ENCODE measurements at regions not wholly inside any gene's neighbourhood (a gene's known extent, or its start where the extent isn't known, plus 50 kb on each side); places are given as distances from the start of the nearest gene placed in this dataset.
"Not testable (repeated sequence)": the region's sequence is repeated elsewhere in the genome, so short reads cannot be mapped to it uniquely, and the experiment has no call there.

DNA sequence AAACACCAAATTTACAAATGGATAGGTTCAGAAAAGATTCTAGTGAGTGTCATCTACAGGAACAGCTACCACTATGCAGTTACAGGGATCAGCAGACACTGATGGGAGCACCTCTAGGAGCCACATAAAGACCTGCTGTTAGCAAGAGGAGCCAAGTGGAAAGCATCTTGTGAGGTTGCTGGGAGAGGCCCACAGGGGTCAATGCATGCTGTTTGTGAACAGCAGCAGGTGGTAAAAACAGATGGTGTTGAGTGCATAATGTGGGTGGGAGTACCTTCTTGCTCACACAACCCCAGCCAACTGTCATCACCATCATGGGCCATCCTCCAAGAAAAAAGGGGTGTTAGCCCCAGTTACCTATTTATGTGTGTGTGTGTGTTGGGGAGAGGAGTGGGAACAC lies 215.2 kb upstream of the SSTR1 start:
- no peak for DNase-seq (ENCODE audit: low spot score)

DNA sequence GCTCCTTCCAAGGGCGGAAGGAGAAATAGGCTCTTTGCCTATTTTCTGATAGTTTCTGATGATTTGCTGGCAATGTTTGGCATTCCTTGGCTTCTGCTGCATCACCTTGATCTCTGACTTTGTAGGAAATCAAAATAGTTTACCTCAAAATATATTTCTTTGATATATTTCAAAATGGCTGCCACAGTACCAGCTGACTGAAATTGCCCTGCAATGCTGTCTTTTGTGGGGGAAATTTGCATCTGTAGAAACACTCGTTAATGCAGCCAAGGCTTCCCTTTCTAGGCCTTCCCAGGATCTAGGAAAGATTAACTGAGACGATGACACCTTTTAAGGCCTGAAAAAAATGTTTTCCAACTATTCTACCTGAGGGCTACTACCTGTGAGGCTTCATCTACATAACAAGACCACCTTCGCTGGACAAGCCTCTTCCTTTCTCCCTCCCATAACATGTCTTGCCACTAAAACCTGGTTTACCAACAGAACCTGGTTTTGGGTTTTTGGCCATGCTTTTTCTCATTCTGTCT lies 212.8 kb upstream of the SSTR1 start:
- DNase-seq (ENCODE audit: low spot score) = no peak

DNA sequence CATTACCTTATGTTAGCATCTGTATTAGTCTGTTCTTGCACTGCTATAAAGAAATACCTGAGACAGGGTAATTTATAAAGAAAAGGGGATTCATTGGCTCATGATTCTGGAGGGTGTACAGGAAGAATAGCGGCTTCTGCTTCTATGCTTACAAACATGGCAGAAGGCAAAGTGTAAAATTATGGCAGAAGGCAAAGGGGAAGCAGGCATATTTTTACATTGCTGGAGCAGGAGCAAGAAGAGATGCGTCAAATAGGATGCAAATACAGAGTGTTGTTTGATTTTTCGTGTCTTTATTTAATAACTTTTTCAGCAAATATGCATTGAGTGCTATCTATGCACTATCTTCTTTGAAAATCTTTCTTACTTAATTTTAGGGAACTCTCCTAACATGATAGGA lies 210.7 kb upstream of the SSTR1 start:
- DNase-seq (ENCODE audit: low spot score) = no peak

DNA sequence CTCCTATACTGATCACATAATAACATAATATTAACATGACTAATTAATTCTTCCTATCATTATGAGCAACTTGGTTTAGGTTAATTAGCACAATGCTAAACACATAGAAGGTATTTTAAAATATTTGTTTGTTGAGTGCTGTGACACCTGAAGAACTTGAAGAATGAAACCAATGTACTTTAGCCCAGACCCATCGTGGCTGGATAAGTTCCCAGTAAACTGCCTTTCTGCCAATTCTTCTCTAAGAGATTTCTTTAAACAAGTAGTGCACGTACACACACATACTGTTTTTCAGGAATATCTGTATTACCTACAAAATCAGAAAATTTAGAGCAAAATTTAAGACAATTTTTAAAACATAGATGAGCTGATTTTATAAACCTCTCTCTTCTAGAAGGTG lies 207.4 kb upstream of the SSTR1 start:
- DNase-seq (ENCODE audit: low spot score) = no peak

DNA sequence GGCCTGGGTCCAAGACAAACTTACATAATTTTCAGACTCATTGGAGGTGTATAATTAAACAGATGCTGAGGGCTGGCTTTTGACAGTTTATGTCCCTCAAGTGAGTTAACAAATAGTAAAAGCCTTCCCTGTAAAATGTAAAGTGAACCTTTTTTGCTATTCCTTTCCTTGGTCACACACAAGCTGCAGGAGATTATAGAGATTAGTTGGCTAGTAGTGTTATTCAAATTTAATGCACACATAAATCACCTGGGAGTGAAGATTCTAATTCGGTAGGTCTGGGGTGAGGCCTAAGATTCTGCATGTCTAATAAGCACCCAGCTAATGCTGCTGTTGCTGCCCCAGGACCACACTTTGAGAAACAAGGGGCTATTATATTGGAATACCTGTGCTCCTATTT lies 206.2 kb upstream of the SSTR1 start:
- no peak for DNase-seq (ENCODE audit: low spot score)

DNA sequence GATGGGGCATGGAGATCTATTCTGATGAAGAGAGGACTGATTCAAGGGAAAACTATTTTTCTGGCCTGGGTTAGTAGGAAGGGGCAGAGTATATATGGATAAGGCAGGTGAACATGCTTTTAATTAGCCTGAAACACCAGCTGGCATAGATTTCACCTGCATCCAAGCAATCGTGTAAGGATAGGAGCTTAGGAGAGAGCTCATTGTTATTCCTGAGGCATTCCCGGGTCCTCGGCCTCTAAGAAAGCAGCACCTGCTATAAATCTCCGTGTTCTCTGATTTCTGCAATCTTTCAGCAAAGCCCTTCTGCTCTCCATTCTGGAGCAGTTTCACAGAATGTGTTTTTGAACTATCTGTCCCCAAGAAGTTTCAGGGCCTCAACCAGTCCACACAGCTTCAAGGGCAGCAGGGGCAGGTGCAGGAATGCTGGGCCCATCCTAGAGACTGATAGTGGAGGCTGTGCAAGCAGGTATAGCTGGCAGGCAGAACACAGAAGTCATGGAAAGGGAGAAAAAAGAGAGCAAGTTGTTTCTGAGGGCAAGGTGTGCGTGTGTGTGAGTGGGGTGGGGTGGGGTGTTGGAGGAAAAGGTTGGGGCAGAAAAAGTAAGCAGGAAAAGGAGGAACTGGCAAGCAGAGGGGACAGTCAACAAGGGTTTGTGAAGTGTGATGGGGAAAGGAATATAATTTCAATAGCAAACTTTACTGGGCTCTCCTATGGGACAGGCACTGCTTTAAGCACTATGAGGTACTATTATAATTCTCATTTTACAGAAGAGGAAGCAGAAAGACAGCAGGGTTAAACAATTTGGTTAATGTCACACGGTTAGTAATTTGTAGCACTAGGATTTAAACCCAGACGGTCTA lies 203.7 kb upstream of the SSTR1 start:
- no peak for DNase-seq (ENCODE audit: low spot score)

DNA sequence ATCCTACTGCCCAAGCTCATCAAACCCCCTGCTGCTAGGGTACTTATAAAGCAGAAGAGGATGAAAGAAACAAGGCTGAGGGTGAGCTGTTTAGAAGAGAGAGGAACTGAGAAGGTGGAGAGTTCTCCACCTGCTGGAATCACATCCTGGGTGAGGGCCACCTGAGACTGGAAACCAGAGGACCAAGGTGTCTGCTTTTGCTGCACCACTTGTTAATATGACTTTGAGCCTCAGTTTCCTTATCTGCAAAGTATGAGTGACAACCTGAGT lies 203.2 kb upstream of the SSTR1 start:
- DNase-seq (ENCODE audit: low spot score) = no peak

DNA sequence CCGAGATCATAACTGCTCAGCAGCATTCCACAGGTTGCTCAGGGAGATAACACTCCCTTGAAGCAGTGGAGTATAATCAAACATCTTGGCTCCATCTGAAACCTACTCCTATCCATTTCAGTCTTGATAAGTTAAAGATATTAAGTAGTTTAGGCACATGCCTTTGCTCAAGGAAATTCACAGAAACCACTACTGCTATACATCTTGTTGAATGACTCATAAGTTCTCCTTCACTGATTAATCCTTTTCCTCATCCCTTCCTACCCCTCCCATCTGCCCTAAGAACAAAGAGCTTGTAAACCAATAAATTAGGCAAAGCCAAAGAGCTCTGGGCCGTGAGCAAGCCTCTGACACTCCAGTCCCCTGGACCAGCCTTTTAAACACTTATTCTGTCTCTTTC lies 196.5 kb upstream of the SSTR1 start:
- DNase-seq (ENCODE audit: low spot score) = not testable (repeated sequence)

DNA sequence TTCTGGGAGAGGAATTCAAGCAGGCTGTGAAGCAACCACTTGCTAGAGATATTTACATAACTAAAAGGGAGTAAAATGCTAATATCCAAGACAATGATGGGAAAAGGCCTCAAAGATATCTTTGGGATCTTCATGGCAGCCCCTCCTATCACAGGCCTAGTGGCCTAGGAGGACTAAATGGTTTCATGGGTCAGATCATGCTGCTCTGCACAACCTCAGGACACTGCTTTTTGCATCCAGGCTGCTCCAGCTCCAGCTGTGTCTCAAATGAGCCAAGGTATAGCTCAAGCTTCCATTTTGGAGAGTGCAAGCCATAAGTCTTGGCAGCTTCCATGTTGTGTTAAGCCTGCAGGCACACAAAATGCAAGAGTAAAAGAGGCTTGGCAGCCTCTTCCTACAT lies 195.6 kb upstream of the SSTR1 start:
- no peak for DNase-seq (ENCODE audit: low spot score)

DNA sequence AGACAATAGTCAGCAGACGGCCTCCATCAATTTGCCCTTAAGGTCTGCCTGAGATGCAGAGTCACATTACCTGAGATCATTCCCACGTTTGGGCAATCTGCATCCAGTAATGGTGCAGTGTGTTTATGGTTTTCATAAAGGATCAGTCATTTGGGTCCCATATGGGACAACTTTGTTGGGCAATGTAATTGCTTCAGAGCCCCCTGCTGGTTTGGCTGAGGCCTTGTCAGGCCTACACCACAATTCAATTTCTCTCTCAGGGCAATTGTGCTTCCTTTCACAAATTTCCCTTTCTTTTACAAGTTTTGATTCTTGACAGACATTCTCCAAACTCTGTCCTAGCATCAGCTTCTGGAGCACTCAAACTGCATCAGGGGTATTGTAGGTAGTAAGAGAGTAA lies 191.2 kb upstream of the SSTR1 start:
- no peak for DNase-seq (ENCODE audit: low spot score)

DNA sequence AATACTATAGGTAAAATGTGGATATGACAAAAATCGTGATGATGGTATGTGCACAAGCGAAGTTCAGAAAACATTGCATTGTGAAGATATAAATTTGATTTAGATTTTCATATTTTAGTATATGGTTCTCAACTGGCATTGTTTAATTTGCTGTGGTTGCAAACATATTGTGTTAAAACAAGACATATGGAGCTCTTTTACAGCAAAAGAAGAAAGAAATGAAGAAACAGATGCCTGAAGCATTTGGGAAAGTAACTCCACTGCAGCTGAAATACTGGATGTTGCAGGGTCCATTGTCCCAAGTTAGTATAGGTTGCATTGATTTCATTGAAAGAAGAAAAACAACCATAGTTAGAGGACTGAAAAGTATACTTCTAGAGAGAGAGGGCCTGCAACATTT lies 185.8 kb upstream of the SSTR1 start:
- DNase-seq (ENCODE audit: low spot score) = no peak

DNA sequence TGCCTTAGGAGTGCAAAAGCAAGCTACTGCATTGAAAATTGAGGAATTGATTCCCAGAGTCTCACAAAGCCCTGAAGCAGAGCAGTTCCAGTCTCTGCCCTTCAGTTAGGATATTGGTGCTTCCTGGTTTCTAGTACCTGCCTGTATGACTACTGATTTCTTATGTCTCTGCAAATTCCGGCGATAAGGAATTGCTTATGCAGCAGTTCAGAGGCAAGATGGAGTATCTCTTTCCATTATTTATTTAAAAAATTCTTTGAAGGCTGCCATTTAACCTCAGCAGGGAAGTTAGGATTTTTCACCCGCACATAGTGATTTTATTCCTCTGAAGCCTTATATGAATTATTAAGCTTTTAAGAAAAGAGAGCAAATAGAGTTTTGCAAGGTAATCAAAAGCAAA lies 184.9 kb upstream of the SSTR1 start:
- DNase-seq (ENCODE audit: low spot score) = no peak

DNA sequence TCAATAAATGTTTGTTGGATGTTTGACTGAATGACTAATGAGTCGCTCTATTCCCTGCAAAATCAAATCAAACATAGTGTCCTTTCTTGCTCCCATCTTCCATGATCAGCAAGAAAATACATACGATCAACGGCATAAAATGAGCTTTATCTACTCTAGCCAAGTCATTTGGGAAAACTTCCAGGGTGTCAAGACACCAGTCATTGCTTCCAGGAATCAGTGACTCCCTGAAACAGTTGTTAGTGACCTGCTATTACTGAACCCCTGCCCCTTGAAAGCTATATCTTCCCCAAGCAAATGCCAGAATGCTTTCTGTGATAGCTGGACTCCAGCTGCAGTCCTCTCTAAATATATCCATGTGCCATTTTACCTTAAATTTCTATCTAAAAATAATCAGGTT lies 169.5 kb upstream of the SSTR1 start:
- no peak for DNase-seq (ENCODE audit: low spot score)

DNA sequence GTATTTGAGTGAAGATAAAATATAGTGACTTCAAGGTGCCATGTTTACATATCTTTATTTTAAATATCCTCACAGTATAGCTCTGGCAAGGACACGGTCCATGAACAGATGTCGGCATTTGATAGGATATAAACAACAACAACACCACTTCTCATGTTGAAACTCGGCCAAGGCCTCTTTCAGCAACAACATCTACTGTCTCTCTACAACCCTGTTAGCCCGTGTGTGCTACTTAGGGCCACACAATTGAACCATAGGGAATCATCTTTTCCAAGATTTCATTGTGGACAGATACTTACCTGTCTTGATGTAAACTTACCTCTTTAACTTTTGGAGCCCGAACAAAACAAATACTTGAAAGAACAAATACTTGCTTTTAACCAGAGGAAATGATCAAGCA lies 168.7 kb upstream of the SSTR1 start:
- no peak for DNase-seq (ENCODE audit: low spot score)

DNA sequence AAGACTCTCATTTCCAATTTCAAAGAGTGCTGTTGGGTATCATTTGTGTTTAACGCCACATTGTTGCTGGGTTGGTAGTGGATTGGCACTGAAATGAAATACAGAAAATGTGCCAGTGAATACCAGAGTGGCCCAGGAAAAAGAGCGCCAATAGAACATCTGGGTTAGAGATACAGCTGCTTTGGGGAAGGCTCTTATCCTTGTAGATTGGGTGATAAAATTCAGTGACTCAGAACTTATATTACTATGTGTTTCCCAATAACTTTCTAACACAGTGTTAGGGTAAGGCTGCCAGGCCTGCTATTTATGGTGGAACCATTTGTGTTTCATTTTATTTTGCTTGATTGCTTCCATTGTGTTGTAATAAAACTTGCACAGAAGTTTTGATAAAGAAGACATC lies 168.2 kb upstream of the SSTR1 start:
- no peak for DNase-seq (ENCODE audit: low spot score)

DNA sequence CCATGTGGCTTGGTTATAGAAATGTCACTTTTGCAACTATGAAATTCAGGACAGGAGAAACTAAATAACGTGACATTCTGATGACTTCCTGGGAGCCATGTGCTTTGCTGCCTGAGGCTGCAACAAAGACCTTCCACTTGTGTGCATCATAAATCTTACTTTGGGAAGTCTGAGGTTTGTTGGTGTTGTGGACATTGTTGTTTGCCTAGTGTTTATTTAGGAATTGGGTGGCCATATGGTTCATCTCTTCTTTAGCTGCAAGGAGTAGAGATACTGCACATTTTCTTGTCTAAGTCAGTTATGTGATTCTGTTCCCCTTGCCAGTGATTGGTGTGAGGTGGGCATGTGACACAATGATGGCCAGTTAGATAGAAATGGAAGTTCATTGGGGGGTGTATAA lies 167.3 kb upstream of the SSTR1 start:
- no peak for DNase-seq (ENCODE audit: low spot score)

DNA sequence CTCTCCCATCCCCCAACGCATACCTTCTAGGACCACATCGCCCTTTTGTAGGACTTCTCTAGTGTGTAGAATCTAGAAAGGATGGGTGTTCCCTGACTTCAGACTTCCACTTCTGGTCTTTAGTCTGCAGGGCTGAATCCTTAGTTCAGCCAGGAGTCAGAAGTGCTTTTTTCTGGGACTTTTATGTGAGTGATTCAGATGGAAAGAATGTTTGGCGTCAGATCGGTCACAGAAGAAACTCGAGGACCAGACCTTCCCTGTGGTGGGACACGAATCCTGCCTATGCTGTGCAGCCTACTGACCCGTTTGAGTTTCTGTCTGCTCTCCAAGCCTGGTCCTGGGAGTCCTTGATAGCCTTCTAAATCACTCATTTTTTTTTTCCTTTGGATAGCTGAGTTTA lies 165.4 kb upstream of the SSTR1 start:
- peak; percentile 59 for DNase-seq (ENCODE audit: low spot score)

DNA sequence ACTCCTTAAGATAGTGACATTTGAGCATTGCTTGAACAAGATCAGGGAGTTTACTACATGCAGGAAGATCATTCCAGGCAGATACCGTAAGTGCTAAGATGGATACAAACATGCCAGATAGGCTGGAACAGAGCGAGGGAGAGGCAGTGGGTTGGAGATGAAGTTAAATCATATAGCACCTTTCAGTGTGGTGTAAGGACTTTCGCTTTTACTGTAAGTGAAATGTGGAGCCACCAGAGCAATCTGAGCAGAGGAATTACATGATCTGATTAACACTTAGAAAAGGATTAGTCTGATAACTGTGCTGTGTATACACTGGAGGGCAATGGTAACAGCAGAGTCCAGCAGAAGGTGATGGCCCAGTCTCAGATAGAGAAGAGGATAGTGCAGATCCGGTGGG lies 163.0 kb upstream of the SSTR1 start:
- no peak for DNase-seq (ENCODE audit: low spot score)

DNA sequence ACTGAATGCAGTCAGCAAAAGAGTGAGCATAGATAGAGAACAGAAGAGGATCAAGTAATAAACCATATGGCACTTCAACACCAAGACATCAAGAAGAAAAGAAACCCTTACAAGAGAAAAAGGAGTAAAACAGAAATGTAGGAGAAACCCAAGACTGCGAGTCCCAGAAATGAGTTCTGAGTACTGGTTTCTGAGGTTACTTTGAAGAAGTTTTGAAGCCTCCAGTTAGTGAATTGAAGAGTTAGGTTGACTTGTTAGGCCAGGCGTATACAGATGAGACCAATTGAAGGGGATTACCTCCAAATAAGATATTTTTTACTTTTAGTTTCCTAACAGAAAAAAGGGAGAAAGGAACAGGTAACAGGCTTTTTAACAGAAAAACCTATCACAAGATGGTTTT lies 162.2 kb upstream of the SSTR1 start:
- no peak for DNase-seq (ENCODE audit: low spot score)

DNA sequence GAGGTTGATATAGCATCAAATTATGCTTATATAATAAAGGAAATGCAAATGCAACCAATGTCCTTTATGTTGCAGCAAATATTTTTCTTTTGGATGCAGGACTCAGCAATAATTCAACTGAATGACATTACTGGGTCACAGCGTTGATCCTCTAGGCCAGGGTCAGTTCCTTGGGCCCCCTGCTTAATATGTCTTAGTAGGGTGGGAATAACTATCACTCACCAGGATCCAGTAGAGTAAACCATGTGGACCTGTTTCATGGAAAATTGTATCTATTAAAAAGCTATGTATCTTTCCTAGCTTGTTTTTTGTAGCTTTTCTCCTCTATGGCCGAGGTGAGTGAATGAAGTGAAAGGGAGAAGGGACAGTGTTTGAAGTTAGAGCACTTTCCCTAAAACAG lies 161.5 kb upstream of the SSTR1 start:
- DNase-seq (ENCODE audit: low spot score) = no peak

DNA sequence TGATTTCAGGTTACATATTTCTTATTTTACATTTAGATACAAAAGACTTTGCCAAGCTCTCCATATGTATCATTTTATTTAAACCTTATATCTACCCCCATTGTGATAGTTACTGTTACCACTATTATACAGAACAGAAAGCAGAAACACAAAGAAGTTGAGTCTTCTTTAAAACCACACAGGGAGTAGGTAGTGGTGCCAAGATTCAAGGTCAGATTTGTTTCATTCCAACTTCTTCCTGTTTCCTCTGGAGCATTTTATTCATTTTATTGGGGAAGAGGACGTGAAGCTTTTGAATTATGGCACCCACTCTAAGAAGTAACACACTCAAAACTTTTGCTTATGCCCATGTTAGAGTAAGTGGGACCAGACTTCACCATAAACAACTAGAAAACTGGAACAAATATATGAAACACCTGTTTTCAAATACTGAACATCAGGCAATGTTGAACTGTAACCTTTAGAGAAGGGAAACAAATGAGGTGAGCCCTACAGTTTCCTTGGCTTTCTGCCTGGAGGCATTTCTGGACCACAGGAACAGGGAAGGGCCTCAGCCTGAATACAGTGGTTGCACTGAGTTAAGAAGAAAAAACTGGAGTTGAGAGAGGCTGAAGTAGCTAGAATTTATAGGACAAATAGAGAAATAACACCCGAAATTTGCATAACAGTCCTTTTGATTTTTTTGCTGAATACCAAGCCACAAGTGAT lies 160.4 kb upstream of the SSTR1 start:
- no peak for DNase-seq (ENCODE audit: low spot score)

DNA sequence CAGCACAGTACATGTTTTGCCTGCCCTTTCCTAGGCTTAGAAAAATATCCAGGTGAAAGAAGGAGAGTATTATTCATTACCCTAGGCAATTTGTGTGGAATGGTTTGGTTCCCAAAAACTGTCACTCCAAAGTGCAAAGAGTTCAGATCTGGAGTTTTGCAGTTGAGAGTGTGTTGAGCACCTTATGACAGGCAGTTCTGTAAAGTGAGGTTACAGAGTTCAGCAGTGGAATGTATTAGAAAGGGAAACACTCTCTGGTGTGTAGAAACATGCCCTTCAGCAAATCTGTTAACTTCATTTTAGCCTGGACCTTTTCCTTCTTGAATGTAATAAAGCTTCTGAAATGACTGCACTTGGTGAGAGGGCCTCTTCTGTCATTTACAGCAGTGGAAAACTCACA lies 154.0 kb upstream of the SSTR1 start:
- no peak for DNase-seq (ENCODE audit: low spot score)

DNA sequence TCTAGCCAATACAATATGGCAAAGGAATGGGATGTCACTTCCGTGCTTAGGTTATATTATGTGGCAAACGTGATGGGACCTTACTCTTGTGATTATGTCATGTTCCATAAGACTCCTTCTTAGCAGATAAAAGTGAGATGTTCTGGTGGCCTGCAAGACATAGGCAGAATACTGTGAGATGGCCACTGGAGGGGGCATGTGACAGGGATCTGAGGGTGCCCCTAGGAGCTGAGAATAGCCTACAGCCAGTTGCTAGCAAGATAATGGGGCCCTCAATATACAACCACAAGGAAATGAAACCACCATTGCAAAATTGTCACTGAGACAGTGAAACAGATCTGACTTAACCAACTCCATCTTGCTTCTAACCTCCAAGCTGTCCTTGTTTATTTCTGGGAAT lies 151.4 kb upstream of the SSTR1 start:
- DNase-seq (ENCODE audit: low spot score) = no peak

DNA sequence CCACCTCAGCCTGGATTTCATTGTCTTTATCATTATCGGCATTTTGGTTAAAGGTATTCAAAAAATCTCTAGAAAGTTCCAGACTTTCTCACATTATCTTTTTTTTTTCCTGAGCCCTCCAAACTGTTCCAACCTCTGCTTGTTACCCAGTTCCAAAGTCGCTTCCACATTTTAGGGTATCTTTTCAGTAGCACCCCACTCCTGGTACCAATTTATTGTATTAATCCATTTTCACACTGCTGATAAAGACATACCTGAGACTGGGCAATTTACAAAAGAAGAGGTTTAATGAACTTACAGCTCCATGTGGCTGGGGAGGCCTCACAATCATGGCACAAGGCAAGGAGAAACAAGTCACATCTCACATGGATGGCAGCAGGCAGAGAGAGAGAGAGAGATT lies 145.5 kb upstream of the SSTR1 start:
- not testable (repeated sequence) for DNase-seq (ENCODE audit: low spot score)
